D721Med (cell line): ENCODE measurements at regions not wholly inside any gene's neighbourhood (a gene's known extent, or its start where the extent isn't known, plus 50 kb on each side); places are given as distances from the start of the nearest gene placed in this dataset.

Experiments used
- DNase-seq: peaks from one replicate; pipeline ENCODE4 v3.0.0; 2011; ENCODE audit warnings: low spot score; ENCODE audit not compliant: insufficient read length
- FAIRE-seq: peaks from 2 replicates; lab custom pipeline; 2011; peaks lifted over from hg19 to GRCh38; lab: Jason Lieb, UNC
- TF ChIP-seq, protein P1 (sequence below): IDR thresholded peaks from 2 replicates; pipeline ENCODE4 v1.5.1; 2012; ENCODE audit warnings: mild to moderate bottlenecking, control low read depth; ENCODE audit not compliant: insufficient read depth; ENCODE audit errors: missing control alignments

DNA sequence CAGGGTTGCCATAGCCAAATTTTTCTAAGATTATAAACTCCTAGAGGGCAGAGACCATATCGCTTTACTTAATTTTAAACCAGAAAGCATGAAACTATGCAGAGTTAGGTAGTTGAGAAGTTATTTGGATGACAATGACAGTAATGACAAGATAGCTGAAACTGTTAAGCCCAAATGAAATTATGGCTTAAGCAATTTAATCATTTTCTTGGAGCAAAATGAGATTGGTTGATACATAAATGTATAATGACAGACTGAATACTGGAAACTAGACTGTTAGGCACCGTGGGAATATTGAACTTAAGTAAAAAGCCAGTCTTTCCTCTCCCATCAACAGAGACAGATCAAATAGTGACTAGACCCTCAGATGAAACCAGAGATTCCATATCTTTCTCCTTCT, 670.3 kb upstream of the NRSN1 start:
- FAIRE-seq: no peak

DNA sequence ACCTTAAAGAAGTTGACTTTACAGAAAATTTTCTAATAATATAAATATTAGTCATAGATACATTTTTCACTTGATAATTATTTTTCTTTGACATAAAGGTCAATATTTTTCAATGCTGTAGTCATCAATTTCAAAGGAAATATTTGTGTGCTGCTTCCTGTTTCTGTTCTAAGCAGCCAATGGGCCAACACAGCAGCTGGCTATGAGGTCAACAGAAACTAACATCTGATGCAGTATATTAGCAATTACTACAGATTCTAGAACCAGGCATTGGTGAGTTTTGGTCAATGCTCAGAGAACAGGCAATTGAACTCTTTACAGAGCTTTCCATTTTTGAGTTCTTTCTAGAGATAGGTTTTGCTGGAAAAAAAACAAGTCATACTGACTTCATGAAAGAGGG, 669.6 kb upstream of the NRSN1 start:
- no peak for DNase-seq
- FAIRE-seq: no peak
- TF ChIP-seq, protein P1, sequence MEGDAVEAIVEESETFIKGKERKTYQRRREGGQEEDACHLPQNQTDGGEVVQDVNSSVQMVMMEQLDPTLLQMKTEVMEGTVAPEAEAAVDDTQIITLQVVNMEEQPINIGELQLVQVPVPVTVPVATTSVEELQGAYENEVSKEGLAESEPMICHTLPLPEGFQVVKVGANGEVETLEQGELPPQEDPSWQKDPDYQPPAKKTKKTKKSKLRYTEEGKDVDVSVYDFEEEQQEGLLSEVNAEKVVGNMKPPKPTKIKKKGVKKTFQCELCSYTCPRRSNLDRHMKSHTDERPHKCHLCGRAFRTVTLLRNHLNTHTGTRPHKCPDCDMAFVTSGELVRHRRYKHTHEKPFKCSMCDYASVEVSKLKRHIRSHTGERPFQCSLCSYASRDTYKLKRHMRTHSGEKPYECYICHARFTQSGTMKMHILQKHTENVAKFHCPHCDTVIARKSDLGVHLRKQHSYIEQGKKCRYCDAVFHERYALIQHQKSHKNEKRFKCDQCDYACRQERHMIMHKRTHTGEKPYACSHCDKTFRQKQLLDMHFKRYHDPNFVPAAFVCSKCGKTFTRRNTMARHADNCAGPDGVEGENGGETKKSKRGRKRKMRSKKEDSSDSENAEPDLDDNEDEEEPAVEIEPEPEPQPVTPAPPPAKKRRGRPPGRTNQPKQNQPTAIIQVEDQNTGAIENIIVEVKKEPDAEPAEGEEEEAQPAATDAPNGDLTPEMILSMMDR: no peak

More for the DNA sequence above, 670.3 kb upstream of the NRSN1 start:
- no peak for DNase-seq
- TF ChIP-seq, protein P1: no peak

- DNase-seq: no peak
- no peak for FAIRE-seq
- TF ChIP-seq, protein P1: no peak
Measured at GRCh38 chr6:23457321-23457720, 668.7 kb upstream of the NRSN1 start.

DNA sequence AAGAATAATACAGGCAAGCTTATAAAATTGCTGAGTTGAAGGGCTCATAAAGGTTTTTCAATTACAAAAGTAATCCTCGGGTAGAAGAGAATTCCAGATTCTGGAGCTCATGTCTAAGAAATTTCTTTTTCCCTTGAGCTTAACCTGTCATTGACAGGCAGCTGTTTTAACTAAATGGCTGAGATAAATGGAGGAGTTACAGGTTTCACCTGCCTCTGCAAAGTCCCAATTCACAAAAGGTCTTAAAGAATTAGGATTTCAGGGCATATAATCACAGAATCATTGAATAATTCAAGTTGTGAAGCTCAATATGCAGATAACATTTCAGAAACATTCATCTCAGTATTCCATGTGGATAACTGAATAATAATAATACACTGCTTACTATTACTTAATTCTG, 660.1 kb upstream of the NRSN1 start:
- DNase-seq: no peak
- TF ChIP-seq, protein P1: no peak

DNA sequence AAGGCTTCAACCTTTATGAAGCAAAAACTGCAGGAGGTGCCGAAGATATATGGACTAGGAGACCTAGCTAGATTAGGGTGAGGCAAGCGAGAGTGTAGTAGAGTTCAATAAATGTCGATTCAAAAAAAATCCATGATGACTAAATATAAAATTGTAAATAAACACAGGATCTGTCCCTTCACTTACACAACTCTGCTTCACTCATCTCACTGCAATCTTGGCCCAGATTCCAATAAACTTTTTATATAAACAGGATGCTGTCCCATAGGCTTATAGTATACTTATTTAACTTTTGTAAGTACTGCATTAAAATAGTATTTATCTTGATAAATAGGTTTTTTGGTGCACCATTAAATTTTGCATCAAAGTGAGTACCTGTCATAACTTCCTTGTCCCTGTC, 648.4 kb upstream of the NRSN1 start:
- no peak for DNase-seq
- FAIRE-seq: no peak
- TF ChIP-seq, protein P1: no peak

More for the DNA sequence above, 660.1 kb upstream of the NRSN1 start:
- no peak for FAIRE-seq

GRCh38 chr6:23478312-23478711, 647.7 kb upstream of the NRSN1 start:
- DNase-seq (no peak), FAIRE-seq (no peak)
- TF ChIP-seq, protein P1: no peak

DNA sequence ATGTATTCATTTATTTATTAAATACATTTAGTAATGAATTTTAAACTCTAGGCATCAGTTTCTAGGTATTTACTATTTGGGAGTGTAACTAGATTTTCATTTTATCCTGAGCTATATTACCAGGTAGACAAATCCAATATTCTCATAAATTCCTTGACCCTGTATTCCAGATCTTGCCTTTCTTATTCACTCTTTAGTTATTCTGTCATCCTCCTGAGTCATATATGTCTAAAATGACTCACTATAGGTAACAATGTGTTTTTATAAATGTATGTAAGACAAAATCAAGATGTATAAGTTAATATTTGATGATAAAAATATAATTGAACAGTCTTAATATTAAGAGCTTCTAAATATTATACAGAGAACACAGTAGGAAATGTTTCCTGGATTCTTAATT, 642.1 kb upstream of the NRSN1 start:
- FAIRE-seq (no peak), DNase-seq (no peak)
- TF ChIP-seq, protein P1: no peak
